Ishikawa (cell line): ENCODE measurements at regions not wholly inside any gene's neighbourhood (a gene's known extent, or its start where the extent isn't known, plus 50 kb on each side); places are given as distances from the start of the nearest gene placed in this dataset.

ENCODE experiments used
- CEBPB ChIP-seq: IDR thresholded peaks from 2 replicates; pipeline ENCODE4 v1.6.1; 2012
- CREB1 ChIP-seq: IDR thresholded peaks from 2 replicates; pipeline ENCODE4 v1.6.1; 2012; ENCODE audit warnings: low read depth
- EGR1 ChIP-seq: IDR thresholded peaks from 2 replicates; pipeline ENCODE4 v1.6.1; 2012
- EP300 ChIP-seq: IDR thresholded peaks from 2 replicates; pipeline ENCODE4 v1.6.1; 2012; ENCODE audit warnings: borderline replicate concordance
- FOXM1 ChIP-seq: IDR thresholded peaks from 2 replicates; pipeline ENCODE4 v1.6.1; 2012; ENCODE audit warnings: low read depth, borderline replicate concordance
- NFIC ChIP-seq: IDR thresholded peaks from 2 replicates; pipeline ENCODE4 v1.6.1; 2012
- RAD21 ChIP-seq: IDR thresholded peaks from 2 replicates; pipeline ENCODE4 v1.6.1; 2012; ENCODE audit warnings: low read depth
- TAF1 ChIP-seq: IDR thresholded peaks from 2 replicates; pipeline ENCODE4 v1.6.1; 2012; ENCODE audit warnings: low read depth, mild to moderate bottlenecking
- TCF12 ChIP-seq: IDR thresholded peaks from 2 replicates; pipeline ENCODE4 v1.6.1; 2012; ENCODE audit warnings: low read depth
- TEAD4 ChIP-seq: IDR thresholded peaks from 2 replicates; pipeline ENCODE4 v1.6.1; 2012
- USF1 ChIP-seq: IDR thresholded peaks from 2 replicates; pipeline ENCODE4 v1.6.1; 2012
- YY1 ChIP-seq: IDR thresholded peaks from 2 replicates; pipeline ENCODE4 v1.6.1; 2012; ENCODE audit warnings: low read depth
- ZBTB7A ChIP-seq: IDR thresholded peaks from 2 replicates; pipeline ENCODE4 v1.6.1; 2012; ENCODE audit warnings: low read depth
- TF ChIP-seq, protein P1 (sequence below): IDR thresholded peaks from 2 replicates; pipeline ENCODE4 v1.6.1; 2012
- TF ChIP-seq, protein P2 (sequence below): IDR thresholded peaks from 2 replicates; pipeline ENCODE4 v1.6.1; 2012; ENCODE audit warnings: low read depth, mild to moderate bottlenecking

DNA sequence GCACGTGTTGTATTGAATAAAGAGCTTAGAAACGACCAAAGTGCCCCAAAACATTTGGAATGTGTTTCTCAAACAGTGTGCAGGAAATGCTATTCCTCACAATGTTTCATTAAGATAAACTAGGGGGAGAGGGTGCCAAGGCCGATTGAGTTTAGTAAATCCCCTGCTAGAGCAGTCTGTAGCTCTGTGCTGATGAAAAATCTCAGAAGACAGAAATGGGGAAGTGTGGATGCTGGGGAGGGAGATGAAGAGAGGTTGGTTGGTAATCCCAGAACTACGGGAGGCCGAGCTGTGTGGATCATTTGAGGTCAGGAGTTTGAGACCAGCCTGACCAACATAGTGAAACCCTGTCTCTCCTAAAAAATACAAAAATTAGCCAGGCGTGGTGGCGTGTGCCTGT lies 121.2 kb downstream of the FOXB1 start:
- no peak for TF ChIP-seq RAD21
- TF ChIP-seq, protein P1, sequence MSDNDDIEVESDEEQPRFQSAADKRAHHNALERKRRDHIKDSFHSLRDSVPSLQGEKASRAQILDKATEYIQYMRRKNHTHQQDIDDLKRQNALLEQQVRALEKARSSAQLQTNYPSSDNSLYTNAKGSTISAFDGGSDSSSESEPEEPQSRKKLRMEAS: no peak
- TF ChIP-seq, protein P2, sequence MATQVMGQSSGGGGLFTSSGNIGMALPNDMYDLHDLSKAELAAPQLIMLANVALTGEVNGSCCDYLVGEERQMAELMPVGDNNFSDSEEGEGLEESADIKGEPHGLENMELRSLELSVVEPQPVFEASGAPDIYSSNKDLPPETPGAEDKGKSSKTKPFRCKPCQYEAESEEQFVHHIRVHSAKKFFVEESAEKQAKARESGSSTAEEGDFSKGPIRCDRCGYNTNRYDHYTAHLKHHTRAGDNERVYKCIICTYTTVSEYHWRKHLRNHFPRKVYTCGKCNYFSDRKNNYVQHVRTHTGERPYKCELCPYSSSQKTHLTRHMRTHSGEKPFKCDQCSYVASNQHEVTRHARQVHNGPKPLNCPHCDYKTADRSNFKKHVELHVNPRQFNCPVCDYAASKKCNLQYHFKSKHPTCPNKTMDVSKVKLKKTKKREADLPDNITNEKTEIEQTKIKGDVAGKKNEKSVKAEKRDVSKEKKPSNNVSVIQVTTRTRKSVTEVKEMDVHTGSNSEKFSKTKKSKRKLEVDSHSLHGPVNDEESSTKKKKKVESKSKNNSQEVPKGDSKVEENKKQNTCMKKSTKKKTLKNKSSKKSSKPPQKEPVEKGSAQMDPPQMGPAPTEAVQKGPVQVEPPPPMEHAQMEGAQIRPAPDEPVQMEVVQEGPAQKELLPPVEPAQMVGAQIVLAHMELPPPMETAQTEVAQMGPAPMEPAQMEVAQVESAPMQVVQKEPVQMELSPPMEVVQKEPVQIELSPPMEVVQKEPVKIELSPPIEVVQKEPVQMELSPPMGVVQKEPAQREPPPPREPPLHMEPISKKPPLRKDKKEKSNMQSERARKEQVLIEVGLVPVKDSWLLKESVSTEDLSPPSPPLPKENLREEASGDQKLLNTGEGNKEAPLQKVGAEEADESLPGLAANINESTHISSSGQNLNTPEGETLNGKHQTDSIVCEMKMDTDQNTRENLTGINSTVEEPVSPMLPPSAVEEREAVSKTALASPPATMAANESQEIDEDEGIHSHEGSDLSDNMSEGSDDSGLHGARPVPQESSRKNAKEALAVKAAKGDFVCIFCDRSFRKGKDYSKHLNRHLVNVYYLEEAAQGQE: no peak
- no peak for TF ChIP-seq TCF12
- no peak for TF ChIP-seq CEBPB
- no peak for TF ChIP-seq FOXM1
- TF ChIP-seq ZBTB7A: no peak
- no peak for TF ChIP-seq USF1
- no peak for TF ChIP-seq TAF1

DNA sequence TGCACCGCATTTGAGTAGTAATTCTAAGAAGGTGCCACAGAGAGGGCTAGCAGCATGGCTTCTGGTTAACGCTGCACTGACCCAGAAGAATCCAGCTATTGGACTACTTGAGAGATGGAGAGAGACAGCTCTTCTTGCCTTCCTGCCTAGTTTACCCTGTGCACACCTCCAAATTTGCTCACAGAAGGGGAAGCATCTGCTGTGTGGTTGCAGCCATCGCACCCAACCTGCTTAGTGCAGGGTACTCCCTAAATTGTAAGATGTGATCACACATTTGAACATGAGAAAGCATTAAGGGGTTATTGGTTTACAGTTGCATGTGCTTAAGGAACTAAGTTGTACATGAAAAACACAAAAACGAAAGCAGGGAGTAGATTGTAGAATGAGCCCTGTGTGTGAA lies 122.1 kb downstream of the FOXB1 start:
- TF ChIP-seq EP300 (no peak), RAD21 (no peak), FOXM1 (no peak), YY1 (no peak), TEAD4 (no peak), ZBTB7A (no peak), USF1 (no peak), EGR1 (no peak), TAF1 (no peak), CEBPB (no peak), CREB1 (no peak), TCF12 (no peak), NFIC (no peak)
- TF ChIP-seq, protein P2: no peak
- TF ChIP-seq, protein P1: no peak

DNA sequence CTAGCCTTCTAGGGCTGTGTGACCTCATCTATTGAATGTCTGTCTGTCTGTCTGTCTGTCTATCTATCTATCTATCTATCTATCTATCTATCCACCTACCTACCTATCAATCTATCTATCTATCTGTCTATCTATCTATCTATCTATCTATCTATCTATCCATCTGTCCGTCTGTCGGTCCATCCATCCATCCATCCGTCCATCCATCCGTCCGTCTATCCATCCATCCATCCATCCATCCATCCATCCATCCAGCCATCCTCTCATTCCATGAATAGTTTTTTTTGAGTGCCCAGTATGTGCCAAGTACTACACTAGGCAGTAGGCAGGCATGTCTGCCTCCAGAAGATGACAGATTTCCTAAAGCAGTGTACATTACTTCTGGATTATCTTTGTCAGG lies 122.5 kb downstream of the FOXB1 start:
- TF ChIP-seq NFIC (no peak), TEAD4 (no peak), CEBPB (no peak), CREB1 (no peak), YY1 (no peak), FOXM1 (no peak), ZBTB7A (no peak), TAF1 (no peak), EGR1 (no peak), EP300 (no peak), USF1 (no peak), RAD21 (no peak)
- TF ChIP-seq, protein P2: no peak

DNA sequence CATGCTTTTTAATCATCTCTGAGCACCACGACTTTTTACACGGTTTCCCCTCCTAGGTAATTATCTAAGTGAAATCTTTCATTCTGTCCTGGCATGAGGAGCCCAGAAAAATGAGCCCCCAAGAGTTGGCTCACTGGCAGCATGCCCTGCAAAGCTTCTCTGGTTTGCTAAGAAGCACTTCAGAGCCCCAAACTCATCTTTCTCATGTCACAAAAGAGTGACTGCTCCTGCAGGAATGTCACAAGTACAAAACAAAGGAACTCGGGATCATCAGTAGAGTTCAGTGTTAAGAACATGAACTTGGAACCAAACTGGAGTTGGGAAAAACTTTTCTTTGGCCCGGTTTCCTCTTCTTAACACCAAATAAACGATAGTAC lies 123.9 kb downstream of the FOXB1 start:
- no peak for TF ChIP-seq CREB1
- TF ChIP-seq CEBPB: no peak
- no peak for TF ChIP-seq USF1
- TF ChIP-seq EP300: no peak
- no peak for TF ChIP-seq FOXM1
- TF ChIP-seq EGR1: no peak
- TF ChIP-seq, protein P2: no peak
- TF ChIP-seq YY1: no peak
- TF ChIP-seq TEAD4: no peak
- TF ChIP-seq NFIC: no peak
- no peak for TF ChIP-seq TCF12
- no peak for TF ChIP-seq TAF1
- no peak for TF ChIP-seq RAD21
- no peak for TF ChIP-seq ZBTB7A
- TF ChIP-seq, protein P1: no peak
